ENCODE measurements at regions not wholly inside any gene's neighbourhood (a gene's known extent, or its start where the extent isn't known, plus 50 kb on each side); places are given as distances from the start of the nearest gene placed in this dataset.

DNA sequence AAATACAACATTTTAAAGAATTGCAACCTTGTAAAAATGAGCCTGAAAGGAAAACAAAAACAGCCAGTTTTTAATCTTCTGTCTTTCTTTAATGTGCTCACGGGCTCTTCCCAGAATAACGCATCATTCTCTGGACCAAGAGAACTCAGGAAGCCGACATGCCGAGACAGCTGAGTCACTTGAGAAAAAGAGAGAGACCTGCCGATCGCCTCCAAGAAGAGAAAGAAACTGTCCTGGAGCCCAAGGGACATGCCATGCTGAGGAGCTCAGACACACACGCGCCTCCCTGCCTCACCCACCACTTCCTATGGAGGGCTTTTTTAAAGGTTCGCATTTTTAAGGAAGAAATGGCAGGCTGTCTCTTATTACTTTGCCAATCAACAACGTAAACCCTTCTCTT lies 176.4 kb downstream of the ZNF281 start:
- TF ChIP-seq, protein P1, sequence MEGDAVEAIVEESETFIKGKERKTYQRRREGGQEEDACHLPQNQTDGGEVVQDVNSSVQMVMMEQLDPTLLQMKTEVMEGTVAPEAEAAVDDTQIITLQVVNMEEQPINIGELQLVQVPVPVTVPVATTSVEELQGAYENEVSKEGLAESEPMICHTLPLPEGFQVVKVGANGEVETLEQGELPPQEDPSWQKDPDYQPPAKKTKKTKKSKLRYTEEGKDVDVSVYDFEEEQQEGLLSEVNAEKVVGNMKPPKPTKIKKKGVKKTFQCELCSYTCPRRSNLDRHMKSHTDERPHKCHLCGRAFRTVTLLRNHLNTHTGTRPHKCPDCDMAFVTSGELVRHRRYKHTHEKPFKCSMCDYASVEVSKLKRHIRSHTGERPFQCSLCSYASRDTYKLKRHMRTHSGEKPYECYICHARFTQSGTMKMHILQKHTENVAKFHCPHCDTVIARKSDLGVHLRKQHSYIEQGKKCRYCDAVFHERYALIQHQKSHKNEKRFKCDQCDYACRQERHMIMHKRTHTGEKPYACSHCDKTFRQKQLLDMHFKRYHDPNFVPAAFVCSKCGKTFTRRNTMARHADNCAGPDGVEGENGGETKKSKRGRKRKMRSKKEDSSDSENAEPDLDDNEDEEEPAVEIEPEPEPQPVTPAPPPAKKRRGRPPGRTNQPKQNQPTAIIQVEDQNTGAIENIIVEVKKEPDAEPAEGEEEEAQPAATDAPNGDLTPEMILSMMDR (IDR thresholded peaks at IDR 0.05; ENCODE audit: low read depth, low read length, missing input control), result no peak
- TF ChIP-seq EGR1 (IDR thresholded peaks at IDR 0.05; ENCODE audit: low read depth in 2 of 2) (no peak), ATF3 (IDR thresholded peaks at IDR 0.05) (no peak), FOXA1 (IDR thresholded peaks at IDR 0.05) (no peak), RAD21 (IDR thresholded peaks at IDR 0.05) (no peak), SP1 (IDR thresholded peaks at IDR 0.05) (no peak), GABPA (IDR thresholded peaks at IDR 0.05 in 1 of 2, conservative IDR thresholded peaks at IDR 0.05 in 1 of 2) (no peak), YY1 (IDR thresholded peaks at IDR 0.05) (no peak)
- TF ChIP-seq, protein P2, sequence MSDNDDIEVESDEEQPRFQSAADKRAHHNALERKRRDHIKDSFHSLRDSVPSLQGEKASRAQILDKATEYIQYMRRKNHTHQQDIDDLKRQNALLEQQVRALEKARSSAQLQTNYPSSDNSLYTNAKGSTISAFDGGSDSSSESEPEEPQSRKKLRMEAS (IDR thresholded peaks at IDR 0.05), result no peak
- TF ChIP-seq, protein P3, sequence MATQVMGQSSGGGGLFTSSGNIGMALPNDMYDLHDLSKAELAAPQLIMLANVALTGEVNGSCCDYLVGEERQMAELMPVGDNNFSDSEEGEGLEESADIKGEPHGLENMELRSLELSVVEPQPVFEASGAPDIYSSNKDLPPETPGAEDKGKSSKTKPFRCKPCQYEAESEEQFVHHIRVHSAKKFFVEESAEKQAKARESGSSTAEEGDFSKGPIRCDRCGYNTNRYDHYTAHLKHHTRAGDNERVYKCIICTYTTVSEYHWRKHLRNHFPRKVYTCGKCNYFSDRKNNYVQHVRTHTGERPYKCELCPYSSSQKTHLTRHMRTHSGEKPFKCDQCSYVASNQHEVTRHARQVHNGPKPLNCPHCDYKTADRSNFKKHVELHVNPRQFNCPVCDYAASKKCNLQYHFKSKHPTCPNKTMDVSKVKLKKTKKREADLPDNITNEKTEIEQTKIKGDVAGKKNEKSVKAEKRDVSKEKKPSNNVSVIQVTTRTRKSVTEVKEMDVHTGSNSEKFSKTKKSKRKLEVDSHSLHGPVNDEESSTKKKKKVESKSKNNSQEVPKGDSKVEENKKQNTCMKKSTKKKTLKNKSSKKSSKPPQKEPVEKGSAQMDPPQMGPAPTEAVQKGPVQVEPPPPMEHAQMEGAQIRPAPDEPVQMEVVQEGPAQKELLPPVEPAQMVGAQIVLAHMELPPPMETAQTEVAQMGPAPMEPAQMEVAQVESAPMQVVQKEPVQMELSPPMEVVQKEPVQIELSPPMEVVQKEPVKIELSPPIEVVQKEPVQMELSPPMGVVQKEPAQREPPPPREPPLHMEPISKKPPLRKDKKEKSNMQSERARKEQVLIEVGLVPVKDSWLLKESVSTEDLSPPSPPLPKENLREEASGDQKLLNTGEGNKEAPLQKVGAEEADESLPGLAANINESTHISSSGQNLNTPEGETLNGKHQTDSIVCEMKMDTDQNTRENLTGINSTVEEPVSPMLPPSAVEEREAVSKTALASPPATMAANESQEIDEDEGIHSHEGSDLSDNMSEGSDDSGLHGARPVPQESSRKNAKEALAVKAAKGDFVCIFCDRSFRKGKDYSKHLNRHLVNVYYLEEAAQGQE (IDR thresholded peaks at IDR 0.05), result no peak
- TF ChIP-seq, protein P4, sequence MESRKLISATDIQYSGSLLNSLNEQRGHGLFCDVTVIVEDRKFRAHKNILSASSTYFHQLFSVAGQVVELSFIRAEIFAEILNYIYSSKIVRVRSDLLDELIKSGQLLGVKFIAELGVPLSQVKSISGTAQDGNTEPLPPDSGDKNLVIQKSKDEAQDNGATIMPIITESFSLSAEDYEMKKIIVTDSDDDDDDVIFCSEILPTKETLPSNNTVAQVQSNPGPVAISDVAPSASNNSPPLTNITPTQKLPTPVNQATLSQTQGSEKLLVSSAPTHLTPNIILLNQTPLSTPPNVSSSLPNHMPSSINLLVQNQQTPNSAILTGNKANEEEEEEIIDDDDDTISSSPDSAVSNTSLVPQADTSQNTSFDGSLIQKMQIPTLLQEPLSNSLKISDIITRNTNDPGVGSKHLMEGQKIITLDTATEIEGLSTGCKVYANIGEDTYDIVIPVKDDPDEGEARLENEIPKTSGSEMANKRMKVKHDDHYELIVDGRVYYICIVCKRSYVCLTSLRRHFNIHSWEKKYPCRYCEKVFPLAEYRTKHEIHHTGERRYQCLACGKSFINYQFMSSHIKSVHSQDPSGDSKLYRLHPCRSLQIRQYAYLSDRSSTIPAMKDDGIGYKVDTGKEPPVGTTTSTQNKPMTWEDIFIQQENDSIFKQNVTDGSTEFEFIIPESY (IDR thresholded peaks at IDR 0.05), result no peak

All from liver (tissue), 3 donors.